Transverse colon (tissue), 3 donors: ENCODE measurements at regions not wholly inside any gene's neighbourhood (a gene's known extent, or its start where the extent isn't known, plus 50 kb on each side); places are given as distances from the start of the nearest gene placed in this dataset.

Source experiments
- POLR2A ChIP-seq: fragments of 450-650 bp; IDR thresholded peaks from one replicate; pipeline ENCODE4 v1.6.1; 2016; ENCODE audit warnings: antibody characterized with exemption, mild to moderate bottlenecking, moderate library complexity
- TF ChIP-seq, protein P1 (sequence below), 5 experiments: fragments of 200-600 bp in 3 of 5; fragments of 450-650 bp in 2 of 5; sonication (generic) in 3 of 5; IDR thresholded peaks; 1 replicate in 2 of 5; 2 replicates in 3 of 5; pipeline ENCODE4 v1.5.1; 2016 to 2017; ENCODE audit warnings: antibody characterized with exemption in 5 of 5, inconsistent platforms in 3 of 5, mild to moderate bottlenecking in 2 of 5, moderate library complexity in 1 of 5

DNA sequence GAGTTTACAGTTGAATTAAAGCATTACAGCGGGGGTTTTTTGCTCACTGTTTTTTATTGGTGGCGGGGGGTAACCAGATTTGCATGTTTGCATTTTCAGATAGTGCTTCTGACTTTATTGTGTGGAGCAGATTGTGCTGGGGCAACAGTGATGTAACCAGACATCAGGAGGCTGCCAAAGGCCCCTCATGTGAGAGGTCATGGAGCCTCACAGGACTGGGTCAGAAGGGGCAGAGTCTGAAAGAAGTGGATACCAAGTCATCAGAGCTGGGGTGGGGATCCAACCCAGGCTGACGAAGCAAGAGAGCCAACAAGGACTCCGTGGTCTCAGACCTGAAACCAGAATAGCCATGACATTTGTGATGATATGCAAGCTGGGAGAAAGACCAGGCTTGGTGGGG is 259.4 kb upstream of the TAS2R1 start:
- no peak for TF ChIP-seq POLR2A
- TF ChIP-seq, protein P1, sequence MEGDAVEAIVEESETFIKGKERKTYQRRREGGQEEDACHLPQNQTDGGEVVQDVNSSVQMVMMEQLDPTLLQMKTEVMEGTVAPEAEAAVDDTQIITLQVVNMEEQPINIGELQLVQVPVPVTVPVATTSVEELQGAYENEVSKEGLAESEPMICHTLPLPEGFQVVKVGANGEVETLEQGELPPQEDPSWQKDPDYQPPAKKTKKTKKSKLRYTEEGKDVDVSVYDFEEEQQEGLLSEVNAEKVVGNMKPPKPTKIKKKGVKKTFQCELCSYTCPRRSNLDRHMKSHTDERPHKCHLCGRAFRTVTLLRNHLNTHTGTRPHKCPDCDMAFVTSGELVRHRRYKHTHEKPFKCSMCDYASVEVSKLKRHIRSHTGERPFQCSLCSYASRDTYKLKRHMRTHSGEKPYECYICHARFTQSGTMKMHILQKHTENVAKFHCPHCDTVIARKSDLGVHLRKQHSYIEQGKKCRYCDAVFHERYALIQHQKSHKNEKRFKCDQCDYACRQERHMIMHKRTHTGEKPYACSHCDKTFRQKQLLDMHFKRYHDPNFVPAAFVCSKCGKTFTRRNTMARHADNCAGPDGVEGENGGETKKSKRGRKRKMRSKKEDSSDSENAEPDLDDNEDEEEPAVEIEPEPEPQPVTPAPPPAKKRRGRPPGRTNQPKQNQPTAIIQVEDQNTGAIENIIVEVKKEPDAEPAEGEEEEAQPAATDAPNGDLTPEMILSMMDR (IDR thresholded peaks at IDR 0.05), result no peak
